HG03039 (cell line): ENCODE measurements at regions not wholly inside any gene's neighbourhood (a gene's known extent, or its start where the extent isn't known, plus 50 kb on each side); places are given as distances from the start of the nearest gene placed in this dataset.
"Not testable (repeated sequence)": the region's sequence is repeated elsewhere in the genome, so short reads cannot be mapped to it uniquely, and the experiment has no call there.

ENCODE experiments used
- ATAC-seq: cut with Tn5 transposase; IDR thresholded peaks from one replicate; pipeline ENCODE4 v1.9.1; 2021; ENCODE audit warnings: mild to moderate bottlenecking, moderate library complexity; ENCODE audit not compliant: unreplicated experiment

DNA sequence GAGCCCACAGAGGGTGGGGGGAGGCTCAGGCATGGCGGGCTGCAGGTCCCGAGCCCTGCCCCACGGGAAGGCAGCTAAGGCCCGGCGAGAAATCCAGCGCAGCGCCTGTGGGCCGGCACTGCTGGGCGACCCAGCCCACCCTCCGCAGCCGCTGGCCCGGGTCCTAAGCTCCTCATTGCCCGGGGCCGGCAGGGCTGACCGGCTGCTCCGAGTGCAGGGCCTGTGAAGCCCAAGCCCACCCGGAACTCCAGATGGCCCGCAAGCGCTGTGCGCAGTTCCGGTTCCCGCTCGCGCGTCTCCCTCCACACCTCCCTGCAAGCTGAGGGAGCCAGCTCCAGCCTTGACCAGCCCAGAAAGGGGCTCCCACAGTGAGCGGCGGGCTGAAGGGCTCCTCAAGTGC, 129.8 kb upstream of the CADM1 start:
- ATAC-seq, result not testable (repeated sequence)

- no peak for ATAC-seq
Observed at GRCh38 chr11:115632061-115632460, 127.8 kb upstream of the CADM1 start.

GRCh38 chr11:115631609-115632008, 127.4 kb upstream of the CADM1 start:
- no peak for ATAC-seq

GRCh38 chr11:115630214-115630613, 126.0 kb upstream of the CADM1 start:
- ATAC-seq, result no peak

DNA sequence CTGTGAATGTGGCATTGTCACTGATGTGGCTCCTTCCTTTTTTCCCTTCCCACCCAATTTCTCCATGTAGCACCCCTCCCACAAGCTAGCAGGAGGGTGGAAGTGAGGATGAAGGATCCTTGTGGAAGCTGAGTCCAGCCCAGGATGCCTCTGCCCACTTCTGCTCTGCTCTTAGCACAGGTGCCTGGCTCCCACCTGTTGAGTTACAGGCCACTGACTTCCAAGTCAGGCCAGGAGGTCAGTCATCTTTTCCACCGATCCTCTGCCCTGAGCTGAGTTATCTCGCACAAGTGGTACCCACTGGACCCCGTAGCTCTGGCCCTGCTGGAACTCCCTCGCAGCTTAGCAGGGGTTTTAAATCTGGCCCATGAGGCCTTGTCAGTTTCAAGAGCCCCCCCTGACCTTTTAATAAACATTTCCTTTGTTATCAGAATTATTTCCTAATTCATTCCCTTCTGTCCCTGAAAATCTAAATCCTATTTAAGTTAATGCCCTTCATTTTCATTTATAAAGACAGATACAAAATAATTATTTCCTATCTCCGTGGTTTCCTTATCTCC, 125.3 kb upstream of the CADM1 start:
- no peak for ATAC-seq

DNA sequence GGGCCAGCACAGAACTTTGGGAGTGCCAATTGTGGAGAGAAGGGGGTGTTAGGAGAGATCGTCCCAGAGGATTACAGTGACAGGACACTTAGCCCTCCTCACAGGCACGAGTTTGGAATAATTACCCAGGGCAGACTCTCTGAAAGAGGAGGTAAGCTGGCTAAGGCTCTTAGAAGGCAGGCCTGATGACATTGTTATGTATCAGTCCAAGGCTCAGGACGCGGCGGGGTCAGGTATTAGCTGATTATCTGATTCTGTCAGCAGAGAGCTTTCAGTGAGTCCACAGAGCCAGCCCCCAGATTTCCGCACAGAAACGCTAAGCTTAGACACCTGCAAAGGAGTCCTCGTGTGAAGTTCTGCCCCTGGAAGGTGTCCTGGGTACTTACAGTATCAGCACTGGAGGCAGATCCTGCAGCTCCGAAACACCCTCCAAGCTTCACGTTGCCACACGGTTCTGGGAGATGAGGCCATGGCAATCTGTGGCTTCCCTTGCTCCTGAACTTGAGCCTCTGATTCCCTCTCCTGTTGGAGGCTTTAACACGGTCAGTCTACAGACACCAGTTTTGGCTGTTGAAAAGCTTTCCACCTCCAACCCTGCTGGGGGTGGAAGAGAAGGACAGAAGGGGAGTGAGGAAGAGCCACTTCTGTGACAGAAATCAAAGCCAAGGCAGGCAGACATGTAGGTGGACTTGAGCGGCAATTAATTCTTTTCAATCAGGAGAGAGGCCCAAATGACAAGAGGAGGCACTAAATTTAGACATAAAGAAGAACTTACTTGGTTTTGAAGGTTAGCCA, 123.6 kb upstream of the CADM1 start:
- no peak for ATAC-seq

GRCh38 chr11:115627071-115627470, 122.9 kb upstream of the CADM1 start:
- ATAC-seq, result no peak

DNA sequence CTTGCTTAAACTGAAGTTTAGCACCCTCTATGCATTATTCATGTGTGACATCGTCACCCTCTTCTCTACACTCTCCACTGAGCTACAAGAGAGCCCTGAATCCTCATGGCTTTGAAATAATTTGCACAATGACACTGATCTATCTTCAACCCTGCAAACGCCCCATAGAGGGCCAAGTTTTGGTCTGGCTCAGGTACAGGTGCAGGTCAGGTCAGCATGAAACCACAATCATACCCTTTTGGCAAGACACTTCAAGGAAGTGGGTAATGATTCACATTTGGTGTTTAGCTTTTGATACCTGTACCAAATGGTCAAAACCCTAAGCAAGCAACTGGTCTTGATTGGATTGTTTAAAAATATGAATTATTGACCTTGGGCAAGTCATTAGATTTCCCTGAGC, 122.2 kb upstream of the CADM1 start:
- ATAC-seq, result no peak

DNA sequence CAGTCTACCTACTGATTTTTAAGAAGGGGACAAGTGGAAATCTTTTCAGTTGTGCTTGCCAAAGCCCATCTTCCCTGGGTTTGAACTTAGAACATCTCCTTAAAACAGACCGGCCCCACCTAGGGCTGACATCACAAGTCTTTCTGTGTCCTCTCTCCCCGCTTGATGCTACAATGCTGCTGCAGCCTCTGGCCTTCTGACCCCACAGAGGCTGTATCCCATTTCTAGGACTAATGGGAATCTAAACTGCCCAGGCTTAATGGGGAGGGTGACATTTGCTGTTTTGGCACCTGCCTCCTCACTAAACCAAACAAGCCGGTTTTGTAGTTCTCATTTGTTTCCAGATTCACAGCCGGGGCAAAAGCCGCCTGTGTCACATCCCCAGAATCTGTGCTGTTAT, 121.3 kb upstream of the CADM1 start:
- no peak for ATAC-seq

- ATAC-seq, result no peak
Observed at GRCh38 chr11:115624065-115624464, 119.8 kb upstream of the CADM1 start.

DNA sequence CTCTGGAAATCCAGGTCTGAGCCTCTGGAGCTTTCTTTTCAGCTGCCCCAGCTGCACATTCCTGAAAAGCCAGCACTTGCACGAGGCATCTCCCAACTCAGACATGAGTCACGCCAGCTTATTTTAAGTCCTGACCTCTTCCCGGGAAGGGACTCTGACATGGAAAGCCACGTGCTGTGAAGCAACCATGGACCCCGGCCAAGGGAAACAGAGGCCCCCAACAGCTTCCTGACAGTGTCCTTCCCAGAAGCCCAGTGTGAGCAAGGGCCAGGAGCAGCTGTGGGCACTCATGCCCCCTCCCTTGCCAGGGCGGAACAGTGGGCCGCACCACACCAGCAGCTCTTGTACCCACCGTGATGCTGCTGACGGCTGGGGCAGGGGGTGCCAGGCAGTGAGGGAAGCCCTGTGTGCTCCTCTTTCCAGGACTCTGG, 118.8 kb upstream of the CADM1 start:
- no peak for ATAC-seq

DNA sequence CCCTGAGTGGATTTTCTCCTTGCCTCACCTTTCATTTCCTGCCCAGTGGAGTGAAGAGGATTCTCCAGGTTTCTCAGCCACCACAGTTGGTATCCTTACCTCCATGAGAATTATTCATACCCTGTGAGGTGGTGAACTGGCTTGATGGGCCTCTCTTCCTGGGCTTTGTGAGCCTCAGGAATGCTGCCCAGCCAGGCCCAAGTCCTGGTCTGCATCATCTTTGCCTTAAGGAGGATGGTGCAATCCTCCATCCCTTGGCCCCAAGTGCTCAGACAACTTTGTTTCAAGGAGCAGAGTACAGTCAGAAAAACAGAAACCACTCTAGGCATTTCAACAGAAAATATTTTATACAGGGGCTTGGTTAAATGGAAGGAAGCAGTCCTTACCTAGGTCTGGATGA, 114.2 kb upstream of the CADM1 start:
- ATAC-seq, result no peak

GRCh38 chr11:115617767-115618166, 113.6 kb upstream of the CADM1 start:
- ATAC-seq, result no peak

DNA sequence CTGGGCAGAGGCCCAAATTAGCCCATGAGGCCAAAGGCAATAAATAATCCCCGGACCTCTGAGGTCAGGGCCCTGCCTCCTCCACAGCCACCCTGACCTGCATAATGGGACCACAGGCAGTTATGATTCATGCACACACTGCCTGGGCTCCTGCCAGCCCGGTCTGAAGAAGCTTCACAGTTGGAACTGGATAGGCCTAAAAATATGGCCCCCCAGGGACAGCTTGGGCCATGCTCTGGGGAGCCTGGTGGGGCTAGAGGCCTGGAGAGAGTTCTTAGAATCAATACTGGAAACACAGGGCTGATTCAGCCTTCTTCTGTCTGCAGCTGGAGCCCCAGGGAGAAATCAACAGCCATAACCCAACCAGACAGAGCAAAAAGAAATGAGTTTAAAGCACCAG, 112.8 kb upstream of the CADM1 start:
- no peak for ATAC-seq

DNA sequence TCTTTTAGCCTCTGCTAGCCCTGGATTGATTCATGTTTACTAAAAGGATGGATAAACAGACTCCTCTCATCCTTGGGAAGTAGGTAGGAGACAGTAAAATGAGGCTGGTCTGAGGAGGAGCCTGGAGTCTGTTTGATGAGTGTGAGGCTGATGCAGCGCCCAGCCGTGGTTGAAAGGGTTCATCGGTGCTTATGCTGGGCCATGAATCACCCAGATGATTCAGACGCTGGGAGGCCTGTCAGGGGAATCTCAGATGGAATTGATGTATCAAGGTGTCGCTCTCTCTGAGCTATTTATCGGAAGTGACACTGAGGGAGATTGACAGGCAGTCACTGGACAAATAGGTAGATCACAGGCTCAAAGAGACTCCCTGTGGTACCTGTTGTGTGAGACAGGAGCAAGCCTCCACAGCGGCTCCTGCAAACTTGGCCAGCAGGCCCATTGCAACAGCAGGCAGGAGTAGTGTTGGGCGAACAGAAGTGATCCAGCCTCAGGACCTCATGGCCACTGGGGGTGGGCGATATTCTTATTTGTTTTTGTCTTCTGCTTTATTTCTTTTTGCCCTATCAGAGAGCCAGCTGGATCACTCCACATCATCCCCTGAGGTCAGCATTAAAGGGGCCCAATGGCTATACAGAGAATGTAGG, 109.9 kb upstream of the CADM1 start:
- no peak for ATAC-seq

DNA sequence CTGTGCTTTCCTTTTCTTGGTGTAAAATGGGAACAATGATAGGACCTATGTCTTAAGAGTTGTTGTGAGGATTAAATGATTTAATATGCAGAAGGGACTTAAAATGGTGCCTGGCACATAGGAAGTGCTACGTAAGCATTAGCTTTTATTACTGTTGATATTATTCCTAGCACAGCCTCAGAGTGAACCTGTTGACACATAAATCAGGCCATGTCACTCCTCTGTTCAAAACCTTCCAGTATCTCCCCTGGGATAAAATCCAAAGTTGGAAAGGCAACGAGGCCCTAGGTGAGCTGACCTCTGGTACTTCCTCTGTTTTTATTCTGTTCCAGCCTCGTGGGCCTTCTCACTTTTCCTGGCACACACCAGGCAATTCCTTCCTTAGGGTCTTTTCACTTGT, 108.8 kb upstream of the CADM1 start:
- no peak for ATAC-seq

DNA sequence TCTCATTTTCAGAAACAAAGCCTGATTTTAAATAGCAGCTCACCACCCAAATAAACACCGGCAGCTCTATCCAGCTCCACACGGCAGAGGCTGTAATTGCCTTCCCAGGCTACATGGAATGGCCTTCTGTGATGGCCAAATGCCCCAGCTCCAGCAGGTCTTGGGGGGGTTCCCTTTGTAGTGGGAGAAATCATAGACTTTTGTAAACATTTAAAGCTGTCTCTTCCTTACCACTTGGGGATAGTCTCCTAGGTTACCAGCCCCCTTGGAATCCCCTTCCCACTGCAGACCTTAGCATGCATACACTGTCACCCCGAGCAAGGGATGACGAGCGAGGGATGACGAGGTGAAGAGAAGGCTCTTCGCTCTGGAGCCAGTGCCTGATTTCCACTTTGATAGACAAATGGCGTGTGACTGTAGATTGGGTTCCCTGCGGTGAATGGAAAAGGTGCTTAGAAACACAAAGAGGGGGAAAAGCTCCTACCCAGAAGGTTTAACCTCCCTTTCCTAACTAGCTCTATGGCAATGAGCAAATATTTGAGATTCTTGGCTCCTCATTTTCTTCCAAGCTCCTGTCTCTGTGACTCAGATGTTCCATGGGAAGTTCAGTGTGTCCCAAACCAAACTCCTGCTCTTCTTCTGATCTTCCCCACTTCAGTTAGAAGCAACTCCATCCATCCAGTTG, 108.0 kb upstream of the CADM1 start:
- no peak for ATAC-seq

GRCh38 chr11:115611343-115611742, 107.1 kb upstream of the CADM1 start:
- no peak for ATAC-seq

- no peak for ATAC-seq
Observed at GRCh38 chr11:115610908-115611307, 106.7 kb upstream of the CADM1 start.

DNA sequence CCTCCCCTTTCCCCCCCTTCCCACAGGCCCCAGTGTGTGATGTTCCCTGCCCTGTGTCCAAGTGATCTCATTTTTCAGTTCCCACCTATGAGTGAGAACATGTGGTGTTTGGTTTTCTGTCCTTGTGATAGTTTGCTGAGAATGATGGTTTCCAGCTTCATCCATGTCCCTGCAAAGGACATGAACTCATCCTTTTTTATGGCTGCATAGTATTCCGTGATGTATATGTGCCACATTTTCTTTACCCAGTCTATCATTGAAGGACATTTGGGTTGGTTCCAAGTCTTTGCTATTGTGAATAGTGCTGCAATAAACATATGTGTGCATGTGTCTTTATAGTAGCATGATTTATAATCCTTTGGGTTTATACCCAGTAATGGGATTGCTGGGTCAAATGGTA, 106.0 kb upstream of the CADM1 start:
- ATAC-seq, result not testable (repeated sequence)

DNA sequence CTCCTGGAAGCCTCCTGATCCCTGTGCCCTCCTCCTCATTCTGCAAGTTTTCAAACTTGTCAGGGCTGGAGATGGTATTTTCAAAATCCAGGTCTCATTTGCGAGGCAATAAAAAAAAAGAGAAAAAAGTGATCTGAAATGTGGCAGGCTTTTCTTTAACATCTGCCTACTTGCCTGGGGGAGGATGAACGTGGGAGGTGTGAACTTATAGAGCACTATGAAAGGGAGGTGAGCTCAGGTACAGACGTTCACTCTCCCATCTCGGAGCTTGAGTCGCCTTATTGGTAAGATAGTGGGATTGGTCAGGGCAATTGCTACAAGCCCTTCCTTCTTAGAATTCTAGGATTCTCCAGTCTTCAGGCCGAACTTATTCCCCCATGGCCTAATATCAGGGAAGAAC, 104.8 kb upstream of the CADM1 start:
- ATAC-seq, result no peak
